ENCODE measurements at regions not wholly inside any gene's neighbourhood (a gene's known extent, or its start where the extent isn't known, plus 50 kb on each side); places are given as distances from the start of the nearest gene placed in this dataset.

DNA sequence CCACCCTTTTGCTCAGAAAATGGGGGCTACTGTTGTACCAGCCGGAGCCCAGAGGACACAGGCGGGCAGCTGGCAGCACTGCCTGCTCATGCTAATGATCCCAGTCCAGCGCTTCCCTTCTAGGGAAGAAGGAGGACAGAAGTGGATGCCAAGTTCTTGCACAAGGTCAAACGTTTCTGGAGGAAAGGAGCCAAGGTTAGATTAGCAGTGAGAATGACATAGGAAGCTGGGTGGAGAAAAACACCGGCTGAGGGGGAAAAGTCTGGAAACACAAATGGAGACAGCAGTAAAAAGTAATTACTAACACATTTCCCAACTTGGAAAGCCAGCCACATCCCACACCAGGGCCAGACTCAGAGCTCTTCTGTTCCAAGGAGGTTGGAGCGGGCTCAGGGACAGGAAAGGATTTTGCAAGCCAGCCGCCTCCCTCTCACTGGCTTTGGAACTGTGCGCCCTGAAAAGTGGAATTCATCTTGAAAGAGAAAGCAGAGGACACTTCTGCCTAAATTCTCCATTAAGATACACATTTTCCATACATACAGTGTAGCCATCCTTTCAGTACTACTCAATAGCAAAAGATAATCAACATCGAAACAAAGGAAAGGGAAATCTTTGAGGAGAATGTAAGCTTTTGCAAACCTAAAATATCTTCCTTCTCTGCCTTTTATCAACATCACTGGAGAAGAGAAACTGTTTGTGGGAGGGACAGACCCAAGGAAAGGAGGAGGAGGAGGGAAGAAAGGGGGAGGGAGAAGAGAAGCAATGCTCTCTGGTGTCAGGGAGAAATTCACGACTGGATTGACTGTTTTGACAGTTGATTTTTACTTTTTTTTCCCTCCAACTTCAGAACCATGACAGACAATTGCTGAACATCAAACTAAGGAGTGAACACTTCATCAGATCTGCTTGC, 133.6 kb downstream of the CD47 start:
- no TSS peak for BruUV-seq (replicated peaks)
- TF ChIP-seq GABPA (IDR thresholded peaks at IDR 0.05; ENCODE audit: low read depth) = no peak
- TF ChIP-seq STAT3 (IDR thresholded peaks at IDR 0.05; ENCODE audit: low read depth, low read length) = no peak
- TF ChIP-seq ZBED1 (IDR thresholded peaks at IDR 0.05; ENCODE audit: borderline replicate concordance) = no peak
- no peak for TF ChIP-seq POLR2AphosphoS2 (IDR thresholded peaks at IDR 0.05; ENCODE audit: low read depth, low read length)
- TF ChIP-seq, protein P1, sequence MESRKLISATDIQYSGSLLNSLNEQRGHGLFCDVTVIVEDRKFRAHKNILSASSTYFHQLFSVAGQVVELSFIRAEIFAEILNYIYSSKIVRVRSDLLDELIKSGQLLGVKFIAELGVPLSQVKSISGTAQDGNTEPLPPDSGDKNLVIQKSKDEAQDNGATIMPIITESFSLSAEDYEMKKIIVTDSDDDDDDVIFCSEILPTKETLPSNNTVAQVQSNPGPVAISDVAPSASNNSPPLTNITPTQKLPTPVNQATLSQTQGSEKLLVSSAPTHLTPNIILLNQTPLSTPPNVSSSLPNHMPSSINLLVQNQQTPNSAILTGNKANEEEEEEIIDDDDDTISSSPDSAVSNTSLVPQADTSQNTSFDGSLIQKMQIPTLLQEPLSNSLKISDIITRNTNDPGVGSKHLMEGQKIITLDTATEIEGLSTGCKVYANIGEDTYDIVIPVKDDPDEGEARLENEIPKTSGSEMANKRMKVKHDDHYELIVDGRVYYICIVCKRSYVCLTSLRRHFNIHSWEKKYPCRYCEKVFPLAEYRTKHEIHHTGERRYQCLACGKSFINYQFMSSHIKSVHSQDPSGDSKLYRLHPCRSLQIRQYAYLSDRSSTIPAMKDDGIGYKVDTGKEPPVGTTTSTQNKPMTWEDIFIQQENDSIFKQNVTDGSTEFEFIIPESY (IDR thresholded peaks at IDR 0.05) = no peak
- TF ChIP-seq ZNF687 (IDR thresholded peaks at IDR 0.05) = no peak
- TF ChIP-seq CBFB (IDR thresholded peaks at IDR 0.05; ENCODE audit: low read depth) = no peak
- TF ChIP-seq SKIL (IDR thresholded peaks at IDR 0.05; ENCODE audit: low read depth, poor library complexity, severe bottlenecking) = no peak
- no peak for TF ChIP-seq STAT1 (conservative IDR thresholded peaks at IDR 0.05)
- TF ChIP-seq, protein P2, sequence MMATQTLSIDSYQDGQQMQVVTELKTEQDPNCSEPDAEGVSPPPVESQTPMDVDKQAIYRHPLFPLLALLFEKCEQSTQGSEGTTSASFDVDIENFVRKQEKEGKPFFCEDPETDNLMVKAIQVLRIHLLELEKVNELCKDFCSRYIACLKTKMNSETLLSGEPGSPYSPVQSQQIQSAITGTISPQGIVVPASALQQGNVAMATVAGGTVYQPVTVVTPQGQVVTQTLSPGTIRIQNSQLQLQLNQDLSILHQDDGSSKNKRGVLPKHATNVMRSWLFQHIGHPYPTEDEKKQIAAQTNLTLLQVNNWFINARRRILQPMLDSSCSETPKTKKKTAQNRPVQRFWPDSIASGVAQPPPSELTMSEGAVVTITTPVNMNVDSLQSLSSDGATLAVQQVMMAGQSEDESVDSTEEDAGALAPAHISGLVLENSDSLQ (IDR thresholded peaks at IDR 0.05) = no peak
- TF ChIP-seq RBBP5 (conservative IDR thresholded peaks at IDR 0.05) = no peak
- no peak for TF ChIP-seq BMI1 (IDR thresholded peaks at IDR 0.05; ENCODE audit: borderline replicate concordance)
- POLR2A ChIA-PET = no interaction called here
- SMC1A ChIA-PET (ENCODE audit: uncharacterized antibody, unreplicated experiment) = interaction anchor here (1.0 to 1.4 kb wide), 4 partner anchors 14 to 88 kb away, joined by 3 to 4 read pairs (median 3); no protein-coding TSS in a partner anchor
- Histone ChIP-seq H2AFZ (ENCODE audit: control insufficient read depth, low read depth, low read length) (no peak overlapping the region), H3K27ac (ENCODE audit: control insufficient read depth, insufficient read depth) (no peak overlapping the region), H4K20me1 (ENCODE audit: control insufficient read depth, insufficient read depth) (no peaks in the 10 kb centered on the region), H3K36me3 (ENCODE audit: control insufficient read depth in 2 of 2, insufficient read depth in 2 of 2, low read length in 1 of 2) (no peaks in the 10 kb centered on the region), H3K4me3 (no peak overlapping the region), H3K4me1 (ENCODE audit: control insufficient read depth, insufficient read depth, low read length) (no peaks in the 10 kb centered on the region), H3K27me3 (replicated peaks in 1 of 2; ENCODE audit: control insufficient read depth in 2 of 2, insufficient read depth in 2 of 2, low read length in 1 of 2) (no peaks in the 10 kb centered on the region; a peak in 1 of 4 replicates), H3K79me2 (ENCODE audit: control insufficient read depth, insufficient read depth, low read length) (no peaks in the 10 kb centered on the region), H3K9me3 (replicated peaks; ENCODE audit: control insufficient read depth, insufficient read depth, low read length) (no peaks in the 10 kb centered on the region), H3K9ac (ENCODE audit: control insufficient read depth, insufficient read depth, low read length) (no peak overlapping the region), H3K4me2 (ENCODE audit: control insufficient read depth, insufficient read depth) (no peak overlapping the region)
- intact Hi-C loops (cut with micrococcal nuclease; ENCODE audit: unreplicated experiment) = no loop called here
- FAIRE-seq = no peak
- RAD21 ChIA-PET (ENCODE audit: unreplicated experiment) = interaction anchor here (1.2 kb wide), 1 partner anchor 520 kb away, joined by 3 read pairs; no protein-coding TSS in a partner anchor
- 61% methylated on average over 10 of the region's 10 CpGs for WGBS (ENCODE audit: insufficient coverage, insufficient replicate concordance, low lambda C conversion rate, missing lambda C conversion rate)
- DNase-seq (ENCODE audit: low read depth, low spot score) = no peak
- ATAC-seq = no peak
- CTCF ChIA-PET = interaction anchor here (1.8 kb wide), 1 partner anchor 29 kb away, joined by 4 read pairs; no protein-coding TSS in a partner anchor
- in situ Hi-C loops (cut with MboI) = no loop called here

All from GM12878 (cell line).